A673 (cell line): ENCODE measurements at regions not wholly inside any gene's neighbourhood (a gene's known extent, or its start where the extent isn't known, plus 50 kb on each side); places are given as distances from the start of the nearest gene placed in this dataset.
"Not testable (repeated sequence)": the region's sequence is repeated elsewhere in the genome, so short reads cannot be mapped to it uniquely, and the experiment has no call there.

Experiments
- BruUV-seq: library from RNA; stranded (reverse); fragments of 400-500 nt; replicated peaks from 2 replicates; lab custom pipeline; 2021; lab: Mats Ljungman, UMichigan
- CTCF ChIA-PET: fragments of 300-600 bp; sonication (Branson Sonifier 250); formaldehyde crosslinking; loops from one replicate; lab custom pipeline; 2022; ENCODE audit warnings: antibody characterized with exemption; lab: Charles Lee
- POLR2A ChIA-PET: fragments of 300-600 bp; sonication (Branson Sonifier 250); formaldehyde crosslinking; loops from one replicate; lab custom pipeline; 2022; ENCODE audit warnings: antibody characterized with exemption; ENCODE audit not compliant: low non-redundant PET; lab: Charles Lee
- DNase-seq: peaks from one replicate; pipeline ENCODE4 v3.0.0-alpha.2; 2015; ENCODE audit warnings: low spot score
- H3K27ac ChIP-seq: fragments of 200-600 bp; sonication (generic); 2 replicates; pipeline ENCODE4 v1.5.1; 2016; ENCODE audit warnings: mixed run types, low read depth, mild to moderate bottlenecking, mixed read lengths, antibody characterized with exemption, low read length; ENCODE audit not compliant: poor library complexity, severe bottlenecking
- H3K27me3 ChIP-seq: fragments of 200-600 bp; sonication (generic); replicated peaks from 2 replicates; pipeline ENCODE4 v1.6.1; 2017; ENCODE audit warnings: mixed run types, low read depth, mild to moderate bottlenecking, mixed read lengths, antibody characterized with exemption, low read length; ENCODE audit not compliant: insufficient read depth, poor library complexity
- H3K36me3 ChIP-seq: fragments of 200-600 bp; sonication (generic); 2 replicates; pipeline ENCODE4 v1.6.1; 2016; ENCODE audit warnings: mixed run types, mild to moderate bottlenecking, mixed read lengths, antibody characterized with exemption, low read length; ENCODE audit not compliant: insufficient read depth, poor library complexity, severe bottlenecking
- H3K4me1 ChIP-seq: fragments of 200-600 bp; sonication (generic); 2 replicates; pipeline ENCODE4 v1.6.1; 2017; ENCODE audit warnings: mixed run types, mild to moderate bottlenecking, mixed read lengths, antibody characterized with exemption, low read length; ENCODE audit not compliant: insufficient read depth, poor library complexity, severe bottlenecking
- H3K4me3 ChIP-seq: fragments of 200-600 bp; sonication (generic); 2 replicates; pipeline ENCODE4 v1.5.1; 2016; ENCODE audit warnings: low read depth, mixed run types, mild to moderate bottlenecking, mixed read lengths, low read length; ENCODE audit not compliant: poor library complexity, severe bottlenecking
- H3K9me3 ChIP-seq: fragments of 200-600 bp; sonication (generic); 2 replicates; pipeline ENCODE4 v1.6.1; 2016; ENCODE audit warnings: mixed run types, low read depth, mild to moderate bottlenecking, mixed read lengths, antibody characterized with exemption, low read length; ENCODE audit not compliant: poor library complexity, severe bottlenecking
- intact Hi-C: fragments of 100-400 bp; cut with micrococcal nuclease; formaldehyde crosslinking; loops from one replicate; pipeline ENCODE4 v1.10.0; 2022; ENCODE audit not compliant: unreplicated experiment

GRCh38 chr16:18184755-18185154 is 151.8 kb downstream of the NPIPA8 start:
- CTCF ChIA-PET, POLR2A ChIA-PET, BruUV-seq, H3K27ac ChIP-seq, H3K27me3 ChIP-seq, H3K9me3 ChIP-seq, H3K4me1 ChIP-seq, DNase-seq, H3K4me3 ChIP-seq, H3K36me3 ChIP-seq, intact Hi-C loops: not testable (repeated sequence)

DNA sequence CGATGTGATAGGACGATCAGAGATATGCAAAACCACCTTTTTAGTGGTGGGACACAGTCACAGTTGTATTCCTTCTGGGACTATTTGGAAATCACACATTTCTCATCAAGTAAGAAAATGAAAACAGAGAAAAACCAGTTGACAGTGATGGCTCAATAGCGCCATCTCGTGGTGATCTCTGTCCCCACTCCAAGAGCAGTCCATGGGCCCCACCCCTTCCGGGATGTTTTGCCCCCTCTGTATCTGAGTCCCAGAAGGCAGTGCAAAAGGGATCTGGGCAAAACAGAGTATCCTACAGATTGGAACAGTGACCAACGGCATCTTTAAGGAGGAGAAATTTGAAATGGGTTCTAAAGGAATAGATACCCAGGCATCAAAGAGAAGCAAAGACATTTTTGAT is 155.5 kb downstream of the NPIPA8 start:
- H3K9me3 ChIP-seq, CTCF ChIA-PET, H3K36me3 ChIP-seq, H3K4me3 ChIP-seq, intact Hi-C loops, H3K27ac ChIP-seq, H3K27me3 ChIP-seq, POLR2A ChIA-PET, H3K4me1 ChIP-seq, DNase-seq, BruUV-seq: not testable (repeated sequence)

- BruUV-seq, CTCF ChIA-PET, H3K27me3 ChIP-seq, H3K36me3 ChIP-seq, intact Hi-C loops, POLR2A ChIA-PET, H3K4me3 ChIP-seq, H3K27ac ChIP-seq, H3K4me1 ChIP-seq, H3K9me3 ChIP-seq, DNase-seq: not testable (repeated sequence)
These were observed 162.5 kb downstream of the NPIPA8 start for GRCh38 chr16:18173945-18174497.

- H3K27ac ChIP-seq, H3K36me3 ChIP-seq, H3K4me1 ChIP-seq, H3K9me3 ChIP-seq, H3K4me3 ChIP-seq, intact Hi-C loops, H3K27me3 ChIP-seq, CTCF ChIA-PET, POLR2A ChIA-PET, BruUV-seq, DNase-seq: not testable (repeated sequence)
These were observed 174.2 kb downstream of the NPIPA8 start for GRCh38 chr16:18162293-18162692.

DNA sequence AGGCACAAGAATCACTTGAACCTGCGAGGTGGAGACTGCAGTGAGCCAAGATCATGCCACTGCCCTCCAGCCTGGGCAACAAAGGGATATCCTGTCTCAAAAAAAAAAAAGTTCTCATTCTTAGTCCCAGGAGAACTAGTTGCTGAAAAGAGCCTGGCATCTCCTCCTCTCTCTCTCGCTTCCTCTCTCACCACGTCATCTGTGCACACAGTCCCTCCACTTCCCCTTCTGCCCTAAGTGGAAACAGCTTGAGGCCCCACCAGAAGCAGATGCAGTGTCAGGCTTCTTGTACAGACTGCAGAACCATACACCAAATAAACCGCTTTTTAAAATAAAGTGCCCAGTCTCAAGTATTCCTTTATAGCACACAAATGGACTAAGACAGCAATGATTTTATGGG is 175.3 kb downstream of the NPIPA8 start:
- DNase-seq, BruUV-seq, H3K36me3 ChIP-seq, H3K27me3 ChIP-seq, intact Hi-C loops, H3K27ac ChIP-seq, H3K9me3 ChIP-seq, H3K4me3 ChIP-seq, CTCF ChIA-PET, H3K4me1 ChIP-seq, POLR2A ChIA-PET: not testable (repeated sequence)

DNA sequence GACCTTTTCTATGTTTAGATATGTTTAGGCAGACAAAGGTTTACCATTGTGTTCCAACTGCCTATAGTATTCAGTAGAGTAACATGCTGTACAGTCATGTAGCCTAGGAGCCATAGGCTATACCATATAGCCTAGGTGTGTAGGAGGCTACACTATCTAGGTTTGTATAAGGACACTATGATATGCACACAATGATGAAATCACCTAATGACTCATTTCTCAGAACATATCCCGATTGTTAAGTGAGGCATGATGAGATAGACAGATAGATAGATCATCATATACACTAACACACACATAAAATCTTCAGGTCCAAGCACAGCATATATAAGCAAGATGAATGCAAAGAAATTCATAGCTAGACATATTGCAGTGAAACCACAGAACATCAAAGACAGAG is 177.4 kb downstream of the NPIPA8 start:
- not testable (repeated sequence) for DNase-seq

DNA sequence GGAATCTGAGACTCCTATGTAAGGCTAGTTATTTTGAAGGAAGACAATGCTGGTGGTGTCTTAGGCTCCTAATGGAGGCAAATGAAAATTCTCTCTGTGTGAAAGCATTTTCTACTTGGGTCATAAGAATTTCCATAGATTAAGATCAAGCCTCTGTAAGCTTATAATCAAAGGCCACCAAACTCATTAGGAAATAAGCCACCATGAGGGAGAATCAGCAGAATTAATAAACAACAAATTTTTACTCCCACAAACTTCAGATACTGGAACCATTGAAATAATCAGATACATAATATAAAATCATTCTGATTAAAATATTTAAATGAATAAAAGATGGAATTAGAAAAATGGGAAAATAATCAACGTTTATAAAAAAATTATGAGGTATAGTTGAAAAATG is 178.7 kb downstream of the NPIPA8 start:
- H3K36me3 ChIP-seq, H3K4me1 ChIP-seq, BruUV-seq, CTCF ChIA-PET, intact Hi-C loops, H3K9me3 ChIP-seq, H3K4me3 ChIP-seq, DNase-seq, H3K27ac ChIP-seq, H3K27me3 ChIP-seq, POLR2A ChIA-PET: not testable (repeated sequence)

More for the DNA sequence above, 177.4 kb downstream of the NPIPA8 start:
- BruUV-seq, H3K4me1 ChIP-seq, H3K27me3 ChIP-seq, POLR2A ChIA-PET, H3K9me3 ChIP-seq, H3K4me3 ChIP-seq, H3K27ac ChIP-seq, CTCF ChIA-PET, intact Hi-C loops, H3K36me3 ChIP-seq: not testable (repeated sequence)

DNA sequence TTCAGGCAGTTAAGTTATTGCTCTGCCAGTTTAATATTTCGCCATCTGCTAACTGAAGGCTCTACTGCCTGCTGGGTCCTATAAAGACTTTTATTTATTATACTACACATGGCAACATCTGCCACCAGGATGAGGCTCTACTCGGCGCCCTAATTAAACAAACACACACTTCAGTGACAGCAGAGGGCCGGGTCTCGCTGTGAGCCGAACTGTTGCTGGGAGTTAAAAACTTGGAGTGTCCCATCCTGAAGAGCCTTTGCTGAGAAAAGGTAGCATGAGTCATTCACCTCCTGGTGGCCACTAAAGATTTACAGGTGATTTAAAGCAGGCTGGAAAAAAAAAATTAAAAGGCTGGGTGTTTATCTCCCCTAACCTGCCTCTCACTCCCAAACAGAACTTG is 183.7 kb downstream of the NPIPA8 start:
- H3K9me3 ChIP-seq, BruUV-seq, H3K27me3 ChIP-seq, H3K4me1 ChIP-seq, DNase-seq, intact Hi-C loops, H3K4me3 ChIP-seq, H3K36me3 ChIP-seq, CTCF ChIA-PET, POLR2A ChIA-PET, H3K27ac ChIP-seq: not testable (repeated sequence)
